ENCODE measurements at regions not wholly inside any gene's neighbourhood (a gene's known extent, or its start where the extent isn't known, plus 50 kb on each side); places are given as distances from the start of the nearest gene placed in this dataset.

GRCh38 chr18:10298346-10298745 lies 156.1 kb upstream of the APCDD1 start:
- Histone ChIP-seq H2AFZ (ENCODE audit: low read length) (no peak overlapping the region), H3K27me3 (ENCODE audit: insufficient read depth, low read length) (no peaks in the 10 kb centered on the region), H3K36me3 (ENCODE audit: insufficient read depth, low read length) (no peaks in the 10 kb centered on the region), H3K4me2 (ENCODE audit: insufficient read depth, low read length) (no peak overlapping the region), H4K20me1 (ENCODE audit: insufficient read depth, low read length) (no peaks in the 10 kb centered on the region), H3K27ac (ENCODE audit: low read depth, low read length) (no peak overlapping the region), H3K4me3 (ENCODE audit: insufficient read depth, low read length) (no peak overlapping the region), H3K9me3 (ENCODE audit: low read depth, low read length) (no peaks in the 10 kb centered on the region), H3K4me1 (ENCODE audit: insufficient read depth, low read length) (no peaks in the 10 kb centered on the region), H3K79me2 (ENCODE audit: insufficient read depth, low read length) (no peaks in the 10 kb centered on the region)
- TF ChIP-seq CTCF (IDR thresholded peaks at IDR 0.05; ENCODE audit: extremely low read depth, low read depth, low read length), result no peak
- no peak for DNase-seq (ENCODE audit: insufficient read length, low spot score, missing footprints)

- Histone ChIP-seq H3K27me3 (ENCODE audit: insufficient read depth, low read length) (peaks cover 3% of the 10 kb centered on the region), H2AFZ (ENCODE audit: low read length) (no peak overlapping the region), H3K27ac (ENCODE audit: low read depth, low read length) (no peak overlapping the region), H4K20me1 (ENCODE audit: insufficient read depth, low read length) (no peaks in the 10 kb centered on the region), H3K9me3 (ENCODE audit: low read depth, low read length) (no peaks in the 10 kb centered on the region), H3K36me3 (ENCODE audit: insufficient read depth, low read length) (no peaks in the 10 kb centered on the region), H3K4me2 (ENCODE audit: insufficient read depth, low read length) (no peak overlapping the region), H3K79me2 (ENCODE audit: insufficient read depth, low read length) (no peaks in the 10 kb centered on the region), H3K4me3 (ENCODE audit: insufficient read depth, low read length) (no peak overlapping the region), H3K4me1 (ENCODE audit: insufficient read depth, low read length) (peaks cover 2% of the 10 kb centered on the region)
- DNase-seq (ENCODE audit: insufficient read length, low spot score, missing footprints), result no peak
- no peak for TF ChIP-seq CTCF (IDR thresholded peaks at IDR 0.05; ENCODE audit: extremely low read depth, low read depth, low read length)
Measured at GRCh38 chr18:10299643-10300042, 154.8 kb upstream of the APCDD1 start.

GRCh38 chr18:10300739-10301138 lies 153.7 kb upstream of the APCDD1 start:
- no peaks in the 10 kb centered on the region for H4K20me1 ChIP-seq (ENCODE audit: insufficient read depth, low read length)
- no peaks in the 10 kb centered on the region for H3K36me3 ChIP-seq (ENCODE audit: insufficient read depth, low read length)
- H3K27me3 ChIP-seq (ENCODE audit: insufficient read depth, low read length), result peaks cover 3% of the 10 kb centered on the region
- TF ChIP-seq CTCF (IDR thresholded peaks at IDR 0.05; ENCODE audit: extremely low read depth, low read depth, low read length), result no peak
- no peak overlapping the region for H2AFZ ChIP-seq (ENCODE audit: low read length)
- DNase-seq (ENCODE audit: insufficient read length, low spot score, missing footprints), result no peak
- H3K4me3 ChIP-seq (ENCODE audit: insufficient read depth, low read length), result no peak overlapping the region
- no peaks in the 10 kb centered on the region for H3K79me2 ChIP-seq (ENCODE audit: insufficient read depth, low read length)
- H3K9me3 ChIP-seq (ENCODE audit: low read depth, low read length), result no peaks in the 10 kb centered on the region
- H3K4me2 ChIP-seq (ENCODE audit: insufficient read depth, low read length), result no peak overlapping the region
- no peak overlapping the region for H3K27ac ChIP-seq (ENCODE audit: low read depth, low read length)
- H3K4me1 ChIP-seq (ENCODE audit: insufficient read depth, low read length), result peaks cover 6% of the 10 kb centered on the region

GRCh38 chr18:10301831-10302483 lies 152.5 kb upstream of the APCDD1 start:
- Histone ChIP-seq H3K4me3 (ENCODE audit: insufficient read depth, low read length) (no peak overlapping the region), H3K9me3 (ENCODE audit: low read depth, low read length) (no peaks in the 10 kb centered on the region), H3K4me2 (ENCODE audit: insufficient read depth, low read length) (no peak overlapping the region), H3K27me3 (ENCODE audit: insufficient read depth, low read length) (peaks cover 3% of the 10 kb centered on the region), H4K20me1 (ENCODE audit: insufficient read depth, low read length) (no peaks in the 10 kb centered on the region), H3K27ac (ENCODE audit: low read depth, low read length) (no peak overlapping the region), H3K79me2 (ENCODE audit: insufficient read depth, low read length) (no peaks in the 10 kb centered on the region), H2AFZ (ENCODE audit: low read length) (no peak overlapping the region), H3K4me1 (ENCODE audit: insufficient read depth, low read length) (peaks cover 6% of the 10 kb centered on the region), H3K36me3 (ENCODE audit: insufficient read depth, low read length) (no peaks in the 10 kb centered on the region)
- TF ChIP-seq CTCF (IDR thresholded peaks at IDR 0.05; ENCODE audit: extremely low read depth, low read depth, low read length), result no peak
- no peak for DNase-seq (ENCODE audit: insufficient read length, low spot score, missing footprints)

All from osteoblast (primary cell).